SK-N-SH treated with all-trans-retinoic acid at 6 μM for 48 hours (cell line): ENCODE measurements at regions not wholly inside any gene's neighbourhood (a gene's known extent, or its start where the extent isn't known, plus 50 kb on each side); places are given as distances from the start of the nearest gene placed in this dataset.

Source experiments
- ARNTL ChIP-seq: fragments of 450-650 bp; formaldehyde crosslinking; IDR thresholded peaks from 2 replicates; pipeline ENCODE4 v1.5.0; 2020; ENCODE audit warnings: low read depth, mild to moderate bottlenecking, moderate library complexity, borderline replicate concordance
- ESRRG ChIP-seq: fragments of 250-450 bp; sonication (Bioruptor Pico); IDR thresholded peaks from 2 replicates; pipeline ENCODE4 v1.6.1; 2021; ENCODE audit warnings: mild to moderate bottlenecking
- GLIS3 ChIP-seq: fragments of 250-450 bp; sonication (Bioruptor Pico); IDR thresholded peaks from 2 replicates; pipeline ENCODE4 v1.5.0; 2020; ENCODE audit warnings: mild to moderate bottlenecking, moderate library complexity
- ISL1 ChIP-seq: fragments of 250-450 bp; sonication (Bioruptor Pico); IDR thresholded peaks from 2 replicates; pipeline ENCODE4 v2.1.2; 2022; ENCODE audit warnings: mild to moderate bottlenecking, moderate library complexity
- OSR1 ChIP-seq: fragments of 250-450 bp; sonication (Bioruptor Pico); IDR thresholded peaks from 2 replicates; pipeline ENCODE4 v1.8.0; 2022; ENCODE audit warnings: moderate library complexity, mild to moderate bottlenecking, inconsistent platforms
- TOX ChIP-seq: fragments of 250-450 bp; sonication (Bioruptor Pico); IDR thresholded peaks from 2 replicates; pipeline ENCODE4 v1.8.0; 2021; ENCODE audit warnings: mild to moderate bottlenecking, moderate library complexity, borderline replicate concordance
- ZC3H10 ChIP-seq: fragments of 250-450 bp; sonication (Bioruptor Pico); IDR thresholded peaks from 2 replicates; pipeline ENCODE4 v1.5.1; 2021; ENCODE audit warnings: mild to moderate bottlenecking, moderate library complexity
- ZFP3 ChIP-seq: fragments of 250-450 bp; sonication (Bioruptor Pico); IDR thresholded peaks from 2 replicates; pipeline ENCODE4 v1.5.0; 2020; ENCODE audit warnings: mild to moderate bottlenecking, moderate library complexity
- ZNF565 ChIP-seq: fragments of 450-650 bp; formaldehyde crosslinking; conservative IDR thresholded peaks from 2 replicates; pipeline ENCODE4 v1.5.0; 2020; ENCODE audit warnings: low read depth, mild to moderate bottlenecking, moderate library complexity
- TF ChIP-seq, protein P1 (sequence below): fragments of 250-450 bp; sonication (Bioruptor Pico); IDR thresholded peaks from 2 replicates; pipeline ENCODE4 v1.8.0; 2020; ENCODE audit warnings: mild to moderate bottlenecking, moderate library complexity, borderline replicate concordance
- TF ChIP-seq, protein P2 (sequence below): fragments of 250-450 bp; sonication (Bioruptor Pico); IDR thresholded peaks from 2 replicates; pipeline ENCODE4 v1.8.0; 2021; ENCODE audit warnings: low read depth, mild to moderate bottlenecking, moderate library complexity, borderline replicate concordance

DNA sequence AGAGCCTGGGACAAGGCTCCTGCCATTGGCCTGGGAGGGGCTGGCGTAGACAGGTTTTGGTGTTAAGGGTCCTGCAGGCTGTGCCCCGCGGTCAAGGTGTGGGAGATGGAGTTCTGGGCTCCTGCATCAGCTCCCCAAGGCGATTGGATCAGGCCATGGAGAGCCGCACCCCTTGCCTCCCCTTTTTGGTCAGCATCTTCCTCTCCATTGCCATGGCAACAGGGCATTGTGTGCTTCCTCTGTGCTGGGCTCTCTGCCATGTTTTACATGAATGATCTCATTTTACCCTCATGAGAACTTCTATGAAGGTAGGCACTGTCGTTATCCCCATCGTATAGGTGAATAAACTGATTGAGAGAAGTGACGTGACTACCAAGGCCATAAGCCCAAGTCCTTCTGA, 344.3 kb upstream of the CLINT1 start:
- TF ChIP-seq ZFP3 (no peak), ISL1 (CRISPR knock-in tag) (no peak), ESRRG (CRISPR knock-in tag) (no peak), ZC3H10 (CRISPR knock-in tag) (no peak), ZNF565 (CRISPR knock-in tag) (no peak), OSR1 (CRISPR knock-in tag) (no peak), GLIS3 (CRISPR knock-in tag) (no peak), TOX (no peak), ARNTL (CRISPR knock-in tag) (no peak)
- TF ChIP-seq, protein P1, sequence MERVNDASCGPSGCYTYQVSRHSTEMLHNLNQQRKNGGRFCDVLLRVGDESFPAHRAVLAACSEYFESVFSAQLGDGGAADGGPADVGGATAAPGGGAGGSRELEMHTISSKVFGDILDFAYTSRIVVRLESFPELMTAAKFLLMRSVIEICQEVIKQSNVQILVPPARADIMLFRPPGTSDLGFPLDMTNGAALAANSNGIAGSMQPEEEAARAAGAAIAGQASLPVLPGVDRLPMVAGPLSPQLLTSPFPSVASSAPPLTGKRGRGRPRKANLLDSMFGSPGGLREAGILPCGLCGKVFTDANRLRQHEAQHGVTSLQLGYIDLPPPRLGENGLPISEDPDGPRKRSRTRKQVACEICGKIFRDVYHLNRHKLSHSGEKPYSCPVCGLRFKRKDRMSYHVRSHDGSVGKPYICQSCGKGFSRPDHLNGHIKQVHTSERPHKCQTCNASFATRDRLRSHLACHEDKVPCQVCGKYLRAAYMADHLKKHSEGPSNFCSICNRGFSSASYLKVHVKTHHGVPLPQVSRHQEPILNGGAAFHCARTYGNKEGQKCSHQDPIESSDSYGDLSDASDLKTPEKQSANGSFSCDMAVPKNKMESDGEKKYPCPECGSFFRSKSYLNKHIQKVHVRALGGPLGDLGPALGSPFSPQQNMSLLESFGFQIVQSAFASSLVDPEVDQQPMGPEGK (CRISPR knock-in tag) = no peak
- TF ChIP-seq, protein P2, sequence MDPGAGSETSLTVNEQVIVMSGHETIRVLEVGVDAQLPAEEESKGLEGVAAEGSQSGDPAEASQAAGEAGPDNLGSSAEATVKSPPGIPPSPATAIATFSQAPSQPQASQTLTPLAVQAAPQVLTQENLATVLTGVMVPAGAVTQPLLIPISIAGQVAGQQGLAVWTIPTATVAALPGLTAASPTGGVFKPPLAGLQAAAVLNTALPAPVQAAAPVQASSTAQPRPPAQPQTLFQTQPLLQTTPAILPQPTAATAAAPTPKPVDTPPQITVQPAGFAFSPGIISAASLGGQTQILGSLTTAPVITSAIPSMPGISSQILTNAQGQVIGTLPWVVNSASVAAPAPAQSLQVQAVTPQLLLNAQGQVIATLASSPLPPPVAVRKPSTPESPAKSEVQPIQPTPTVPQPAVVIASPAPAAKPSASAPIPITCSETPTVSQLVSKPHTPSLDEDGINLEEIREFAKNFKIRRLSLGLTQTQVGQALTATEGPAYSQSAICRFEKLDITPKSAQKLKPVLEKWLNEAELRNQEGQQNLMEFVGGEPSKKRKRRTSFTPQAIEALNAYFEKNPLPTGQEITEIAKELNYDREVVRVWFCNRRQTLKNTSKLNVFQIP = no peak
